Activated T-cell treated with anti-CD3 and anti-CD28 coated beads for 48 hours (primary cell): ENCODE measurements at regions not wholly inside any gene's neighbourhood (a gene's known extent, or its start where the extent isn't known, plus 50 kb on each side); places are given as distances from the start of the nearest gene placed in this dataset.

Experiments used
- DNase-seq: peaks from one replicate; pipeline ENCODE4 v3.0.0-alpha.2; 2020; ENCODE audit warnings: low read depth

DNA sequence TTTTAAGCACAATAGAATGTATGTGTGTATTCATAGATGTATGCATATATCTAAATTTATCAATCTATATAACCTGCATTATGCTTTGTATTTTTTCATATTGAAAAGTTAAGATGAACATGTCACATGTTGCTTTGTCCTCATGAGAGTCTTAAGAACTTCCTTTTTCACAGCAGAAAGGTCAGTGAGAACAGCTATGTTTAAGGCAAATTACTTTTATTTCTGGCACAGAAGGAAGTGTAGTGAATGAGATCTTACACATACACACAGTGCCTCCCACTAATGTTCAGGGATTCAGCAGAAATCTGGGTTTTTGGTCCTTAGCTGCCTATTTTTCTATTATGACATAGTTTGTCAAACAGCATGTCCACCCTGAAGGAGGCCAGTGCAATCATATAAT lies 134.8 kb downstream of the TMEM26 start:
- DNase-seq = no peak

DNA sequence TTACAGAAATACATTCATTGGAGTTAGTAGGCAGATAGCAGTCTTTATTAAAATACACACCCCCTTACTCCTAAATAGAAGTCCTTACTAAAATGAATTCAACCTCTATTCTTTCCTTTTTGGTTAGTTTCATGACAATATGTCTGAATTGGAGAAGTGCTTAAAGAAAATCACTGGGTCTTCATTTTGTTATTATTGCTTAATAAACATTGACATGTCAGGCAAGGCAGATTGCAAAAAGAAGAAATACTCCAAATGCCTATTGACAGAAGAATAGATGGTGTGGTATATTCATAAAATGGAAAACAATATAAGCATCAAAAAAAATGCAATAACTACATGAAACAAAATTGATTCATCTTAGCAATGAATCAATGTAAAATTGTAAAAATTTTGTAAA lies 135.5 kb downstream of the TMEM26 start:
- DNase-seq = no peak

DNA sequence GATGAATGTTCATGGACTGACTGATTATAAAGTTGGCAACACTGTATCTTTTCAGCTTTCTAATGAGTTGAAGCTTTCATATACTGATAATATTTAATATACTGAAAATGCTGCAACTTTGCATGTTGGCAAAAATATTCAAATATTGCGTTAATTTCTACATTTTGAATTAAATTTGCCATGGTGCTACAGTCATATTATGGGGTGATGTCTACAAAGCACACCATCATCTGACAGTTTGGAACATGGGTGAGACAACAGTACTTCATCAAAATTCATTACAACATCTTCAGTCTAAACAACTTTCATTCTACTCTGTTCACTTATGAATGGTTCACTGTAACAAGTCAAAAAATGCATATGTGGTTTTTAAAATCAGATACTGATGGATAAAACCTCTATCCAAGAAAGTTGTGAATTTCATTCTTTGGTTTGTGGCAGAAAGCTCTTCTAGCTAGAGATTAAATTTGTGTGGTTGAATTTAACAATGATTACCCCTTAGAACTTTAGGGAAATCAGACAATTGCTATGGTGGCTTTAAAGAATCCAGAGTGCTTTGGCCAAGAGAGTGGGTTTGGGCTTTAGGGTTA lies 136.4 kb downstream of the TMEM26 start:
- DNase-seq = no peak

DNA sequence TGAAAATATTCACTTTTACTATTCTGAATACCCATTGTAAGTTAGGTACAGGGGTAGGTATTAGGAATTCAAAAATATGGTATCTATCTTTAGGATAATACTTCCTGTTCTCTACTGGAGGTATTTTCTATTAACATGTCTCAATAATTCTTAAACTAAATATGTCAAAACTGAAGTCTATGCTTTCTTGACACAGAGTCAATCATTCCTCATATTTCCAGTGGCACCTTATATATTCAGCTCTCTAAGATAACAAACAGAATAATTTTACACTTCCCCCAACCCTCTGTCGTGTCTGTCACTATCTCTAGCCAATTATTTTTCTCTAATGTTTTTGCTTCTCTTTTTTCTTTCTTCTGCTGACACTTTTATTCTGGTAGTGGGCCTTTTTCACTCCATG lies 138.9 kb downstream of the TMEM26 start:
- no peak for DNase-seq

DNA sequence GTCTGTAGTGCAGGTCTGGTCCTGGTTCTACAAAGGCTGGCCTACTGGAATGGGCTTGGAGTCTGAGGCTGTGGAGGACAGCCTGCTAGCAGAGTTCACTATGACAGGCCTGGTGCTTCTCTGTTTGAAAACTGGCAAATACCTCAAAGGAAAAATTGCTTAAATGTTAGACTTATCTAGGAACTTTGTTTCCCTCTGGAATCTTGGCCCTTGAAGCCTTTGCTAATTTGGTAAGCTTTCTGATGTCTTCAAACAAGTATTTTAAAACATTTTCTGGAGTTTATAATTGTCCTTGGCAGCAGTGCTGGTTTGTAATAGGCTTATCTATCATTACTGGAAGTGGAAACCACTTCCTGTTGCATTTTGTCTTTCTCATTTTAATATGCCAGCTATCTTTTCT lies 139.7 kb downstream of the TMEM26 start:
- no peak for DNase-seq

DNA sequence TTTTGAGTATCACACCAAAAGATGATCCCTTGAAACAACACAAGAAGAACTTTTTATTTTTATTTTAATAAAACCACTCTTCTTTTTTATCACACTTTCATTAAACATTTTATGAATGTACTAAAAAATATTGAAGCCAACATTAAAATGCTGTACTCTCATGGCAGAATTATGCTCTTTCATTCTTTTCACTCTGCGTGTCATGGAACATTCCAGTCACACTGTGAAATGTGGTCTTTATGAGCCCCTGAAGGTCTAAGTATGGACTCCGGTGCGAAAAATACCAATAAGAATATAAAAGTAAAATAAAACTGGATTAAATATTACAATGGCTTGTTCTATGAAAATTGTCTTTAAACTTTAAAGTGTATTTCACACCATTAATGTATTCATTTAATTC lies 148.4 kb downstream of the TMEM26 start:
- DNase-seq = no peak

DNA sequence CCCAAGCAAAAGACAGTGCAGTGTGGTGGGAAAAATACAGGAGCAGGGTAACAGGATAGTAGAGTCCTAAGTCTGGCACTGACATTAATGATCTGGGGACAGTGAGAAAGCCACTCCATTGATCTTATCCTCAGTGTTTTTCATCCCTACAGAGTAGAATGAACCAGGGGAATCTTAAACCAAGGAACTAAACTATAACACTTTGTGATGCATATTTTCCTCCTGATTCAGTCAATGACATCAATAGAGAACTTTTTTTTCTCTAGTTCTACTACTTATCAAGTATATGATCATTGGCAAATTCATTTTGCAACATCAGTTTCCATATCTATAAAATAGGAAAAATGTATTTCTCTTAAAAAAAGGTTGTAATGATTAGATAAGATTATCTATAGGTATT lies 151.1 kb downstream of the TMEM26 start:
- no peak for DNase-seq

DNA sequence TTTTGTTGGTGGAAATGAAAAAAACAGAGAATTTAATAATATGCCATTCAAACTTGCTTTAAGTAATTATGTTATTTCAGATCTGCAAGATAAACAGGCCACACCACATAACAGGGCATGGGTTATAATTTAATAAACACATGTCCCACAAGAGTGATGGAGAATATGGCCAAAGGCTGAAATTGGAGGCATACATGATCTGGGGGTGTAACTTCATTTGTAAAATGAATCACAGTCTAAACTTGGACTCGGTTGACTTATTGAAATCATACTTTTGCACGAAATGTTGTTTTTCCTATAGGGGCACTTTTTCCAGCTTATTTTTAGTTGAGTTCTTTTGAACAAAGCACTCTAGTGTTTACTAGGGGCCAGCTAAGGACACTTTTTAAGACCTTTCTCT lies 151.6 kb downstream of the TMEM26 start:
- DNase-seq = no peak

DNA sequence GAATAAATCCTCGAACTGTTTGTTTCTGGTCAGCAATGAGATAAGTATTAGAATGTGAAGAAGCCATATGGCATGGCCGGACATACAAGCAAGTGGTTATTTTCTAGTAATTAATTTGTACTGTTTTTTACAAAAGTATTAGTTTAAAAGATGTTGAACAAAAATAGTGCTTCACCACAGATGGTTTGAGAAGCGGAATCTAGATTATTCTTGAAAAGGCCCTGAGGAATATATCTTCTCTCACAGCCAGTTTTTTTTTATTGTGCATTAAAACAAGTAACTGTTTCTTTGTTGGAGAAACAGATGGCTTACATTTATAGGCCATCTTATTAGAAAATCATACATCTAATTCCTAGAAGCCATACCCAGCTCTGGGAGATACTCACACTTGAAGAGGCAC lies 153.3 kb downstream of the TMEM26 start:
- no peak for DNase-seq

DNA sequence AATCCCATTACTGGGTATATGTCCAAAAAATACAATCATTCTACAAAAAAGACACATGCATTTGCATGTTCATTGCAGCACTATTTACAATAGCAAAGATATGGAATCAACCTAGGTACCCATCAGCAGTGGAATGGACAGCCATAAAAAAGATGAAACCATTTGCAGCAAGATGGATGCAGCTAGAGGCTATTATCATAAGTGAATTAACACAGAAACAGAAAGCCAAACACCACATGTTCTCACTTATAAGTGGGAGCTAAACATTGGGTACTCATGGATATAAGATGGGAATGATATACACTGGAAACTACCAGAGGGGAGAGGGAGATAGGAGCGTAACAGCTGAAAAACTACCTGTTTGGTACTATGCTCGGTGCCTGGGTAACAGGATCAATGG lies 154.0 kb downstream of the TMEM26 start:
- no peak for DNase-seq

DNA sequence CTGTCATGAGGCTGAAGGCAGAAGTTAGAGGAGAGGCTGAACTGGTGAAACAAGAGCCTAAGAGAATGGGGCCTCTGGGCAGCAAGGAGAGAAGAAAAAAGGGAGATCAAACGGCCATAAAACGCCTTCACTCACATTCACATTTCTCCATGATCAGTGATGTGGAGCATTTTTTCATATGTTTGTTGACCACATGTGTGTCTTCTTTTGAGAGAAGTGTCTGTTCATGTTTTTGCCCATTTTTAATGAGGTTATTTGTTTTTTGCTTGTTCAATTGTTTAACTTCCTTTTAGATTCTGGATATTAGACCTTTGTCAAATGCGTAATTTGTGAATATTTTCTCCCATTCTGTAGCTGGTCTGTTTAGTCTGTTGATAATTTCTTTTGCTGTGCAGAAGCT lies 155.0 kb downstream of the TMEM26 start:
- no peak for DNase-seq

DNA sequence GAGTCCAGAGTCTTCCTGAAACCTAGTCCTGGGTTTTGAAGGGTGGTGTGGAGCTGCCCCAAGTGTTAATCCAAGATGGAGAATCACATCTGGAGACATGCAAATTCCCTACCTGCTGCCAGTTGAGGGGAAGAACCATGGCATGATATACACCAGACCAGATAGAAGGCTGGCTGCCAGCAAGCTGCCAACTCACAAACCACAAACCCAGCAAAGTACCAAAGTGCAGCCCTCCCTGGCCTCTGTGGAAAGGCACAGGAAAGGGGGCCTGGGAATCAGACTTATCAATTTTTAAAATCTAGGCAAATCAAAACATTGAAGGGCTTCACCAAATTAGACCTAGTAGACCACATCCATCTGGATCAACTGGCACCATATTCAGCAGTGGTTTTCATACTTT lies 157.0 kb downstream of the TMEM26 start:
- no peak for DNase-seq

DNA sequence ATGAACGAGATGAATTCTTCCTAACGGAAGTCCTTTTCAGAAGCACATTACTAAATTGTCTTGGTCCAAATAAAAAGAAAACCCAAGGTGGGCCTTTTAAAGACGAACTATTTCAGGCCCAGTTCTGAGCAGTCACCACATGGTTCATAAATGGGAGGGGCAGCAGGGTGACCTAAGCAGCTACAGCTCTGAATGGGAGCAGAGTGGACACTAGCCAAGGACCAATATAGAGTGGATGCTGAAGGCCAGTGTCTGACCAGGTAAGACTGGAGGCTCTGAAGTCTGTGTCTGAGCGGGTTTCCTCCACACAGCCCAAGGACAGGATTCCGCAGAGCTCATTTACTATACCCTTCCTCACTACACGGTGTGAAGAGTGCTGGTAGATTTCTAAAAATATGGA lies 159.1 kb downstream of the TMEM26 start:
- DNase-seq = no peak

DNA sequence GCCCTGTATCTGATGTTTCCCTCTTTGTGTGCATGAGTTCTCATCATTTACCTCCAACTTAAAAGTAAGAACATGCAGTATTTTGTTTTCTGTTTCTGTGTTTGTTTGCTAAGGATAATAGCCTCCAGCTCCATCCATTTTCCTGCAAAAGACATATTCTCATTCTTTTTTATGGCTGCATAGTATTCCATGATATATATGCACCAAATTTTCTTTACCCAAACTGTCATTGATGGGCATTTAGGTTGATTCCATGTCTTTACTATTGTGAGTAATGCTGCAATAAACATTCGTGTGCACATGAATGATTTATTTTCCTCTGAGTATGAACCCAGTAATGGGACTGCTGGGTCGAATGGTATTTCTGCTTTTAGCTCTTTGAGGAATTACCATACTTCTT lies 163.4 kb downstream of the TMEM26 start:
- DNase-seq = no peak

DNA sequence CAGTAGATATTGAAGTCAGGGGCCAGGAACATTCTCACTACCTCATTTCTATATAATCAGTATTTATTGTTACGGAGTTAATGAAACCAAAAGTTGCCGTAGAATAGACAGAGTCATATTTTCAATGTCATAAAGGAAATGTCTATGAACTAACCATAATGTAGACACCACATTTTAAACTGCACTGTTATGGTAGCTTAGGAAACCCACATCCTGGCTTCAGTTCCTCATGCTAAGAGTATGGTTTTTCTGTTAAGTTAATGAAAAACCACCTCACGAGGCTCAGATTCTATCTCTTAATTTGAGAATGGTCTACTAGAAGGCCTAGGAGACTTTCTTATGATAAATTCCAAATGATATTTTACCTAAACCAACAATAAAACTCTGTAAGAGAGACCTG lies 166.5 kb downstream of the TMEM26 start:
- no peak for DNase-seq

DNA sequence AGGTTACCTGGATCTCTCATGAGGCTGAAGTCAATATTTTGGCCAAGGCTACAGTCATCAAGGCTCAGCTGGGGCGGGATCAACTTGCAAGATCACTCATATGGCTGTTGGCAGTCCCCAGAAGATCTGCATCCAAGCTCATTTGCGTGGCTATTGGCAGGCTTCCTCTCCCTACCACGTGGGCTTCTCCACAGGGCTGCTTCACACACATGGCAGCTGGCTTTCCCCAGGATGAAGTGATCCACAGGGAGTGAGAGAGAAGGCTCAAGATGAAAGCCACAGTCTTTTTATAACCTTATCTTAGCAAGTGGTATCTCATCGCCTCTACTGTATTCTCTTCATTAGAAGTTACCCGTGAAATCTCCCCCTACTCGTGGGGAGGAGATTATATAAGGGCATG lies 167.4 kb downstream of the TMEM26 start:
- DNase-seq = no peak

DNA sequence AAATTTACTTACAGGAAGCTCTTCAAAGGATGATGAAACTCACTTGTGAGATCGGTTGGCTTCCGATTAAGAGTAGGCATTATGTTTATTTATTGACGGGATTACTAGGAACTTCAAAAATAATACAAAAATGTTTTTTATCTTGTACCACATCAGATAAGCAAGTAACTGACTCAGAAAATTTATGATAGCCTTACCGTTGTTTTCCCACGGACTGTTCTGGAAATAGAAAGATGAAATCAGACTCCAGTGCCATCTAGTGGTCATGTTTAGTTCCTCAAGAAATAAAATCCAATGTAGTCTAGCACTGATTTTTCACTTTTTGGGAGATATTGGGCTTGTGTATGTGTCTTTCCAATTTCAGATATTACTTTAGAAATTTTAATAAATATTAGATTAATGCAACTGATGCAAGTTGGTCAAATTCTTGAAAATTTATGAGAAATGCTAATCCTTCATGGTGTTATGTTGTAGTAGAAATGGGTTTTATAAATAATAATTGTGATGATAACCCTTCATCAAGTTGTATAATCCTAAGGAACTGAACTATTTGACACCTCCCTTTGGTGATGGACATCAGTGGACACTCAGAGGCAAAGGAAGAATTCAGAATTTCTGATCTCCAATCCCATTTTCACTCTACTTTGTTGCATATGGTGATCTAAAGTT lies 168.8 kb downstream of the TMEM26 start:
- DNase-seq = no peak

DNA sequence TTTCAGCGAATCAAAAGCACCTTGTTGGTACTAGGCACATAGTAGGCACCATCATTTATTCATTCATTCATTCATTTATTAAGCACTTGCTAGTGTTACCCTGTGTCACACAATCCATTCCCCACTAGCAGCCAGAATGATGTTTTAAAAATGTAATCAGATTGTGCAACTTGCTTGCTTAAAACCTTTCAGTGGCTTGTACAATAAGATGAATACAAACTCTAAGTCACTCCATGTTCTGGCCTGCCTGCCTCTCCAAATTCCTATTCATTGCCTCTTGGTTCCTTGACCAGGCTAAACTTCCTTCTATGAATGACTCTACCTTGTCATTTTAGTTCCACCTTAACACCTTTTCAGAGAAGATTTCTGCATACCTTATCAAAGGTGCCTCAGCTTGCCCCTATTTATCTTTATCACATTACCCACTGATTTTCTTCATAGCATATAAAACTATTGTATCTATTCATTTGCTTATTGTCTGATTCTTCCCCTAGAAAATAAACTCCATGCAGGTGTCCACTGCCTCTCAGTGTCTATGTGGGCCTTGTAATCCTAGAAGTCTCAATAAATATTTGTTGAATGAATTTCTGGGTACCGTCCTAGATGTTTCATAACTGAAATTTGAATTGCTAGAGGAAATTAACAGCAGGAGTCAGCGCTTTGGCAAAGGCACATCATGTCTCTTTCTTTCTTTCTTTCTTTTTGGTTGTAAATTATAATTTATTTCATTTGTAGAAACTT lies 169.5 kb downstream of the TMEM26 start:
- no peak for DNase-seq

DNA sequence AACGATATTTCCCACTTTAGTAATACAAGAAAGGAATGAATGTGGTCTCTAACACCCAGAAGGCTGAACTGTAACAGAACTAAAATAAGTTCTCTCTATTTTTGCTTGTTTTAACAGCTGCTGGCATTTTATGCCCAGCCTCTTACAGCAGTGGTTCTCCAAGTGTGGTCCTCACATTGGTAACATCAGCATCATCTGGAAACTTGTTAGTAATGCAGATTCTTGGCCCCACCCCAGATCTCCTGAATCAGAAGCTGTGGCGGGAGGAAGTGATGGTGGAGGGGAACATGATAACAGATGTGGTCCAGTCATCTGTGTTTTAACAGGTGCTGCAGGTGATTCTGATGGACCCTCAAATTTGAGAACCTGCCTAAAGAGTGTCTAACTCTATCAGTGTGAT lies 170.1 kb downstream of the TMEM26 start:
- no peak for DNase-seq

DNA sequence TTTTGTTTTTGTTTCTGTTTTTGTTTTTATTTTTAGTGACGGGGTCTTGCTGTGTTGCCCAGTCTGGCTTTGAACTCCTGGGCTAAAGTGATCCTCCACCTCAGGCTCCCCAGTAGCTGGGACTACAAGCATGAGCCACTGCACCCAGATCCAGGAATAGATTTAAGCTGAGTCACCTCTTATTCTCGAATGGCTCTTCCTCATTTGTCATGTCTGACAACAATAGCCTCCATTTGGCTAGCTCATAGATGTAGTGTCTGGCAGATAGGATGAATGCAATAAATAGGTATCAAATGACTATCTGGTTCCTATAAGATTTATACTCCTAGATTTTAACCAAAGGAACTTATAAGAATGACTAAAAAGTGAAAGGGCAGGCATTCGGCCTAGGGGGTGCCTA lies 172.9 kb downstream of the TMEM26 start:
- DNase-seq = no peak

DNA sequence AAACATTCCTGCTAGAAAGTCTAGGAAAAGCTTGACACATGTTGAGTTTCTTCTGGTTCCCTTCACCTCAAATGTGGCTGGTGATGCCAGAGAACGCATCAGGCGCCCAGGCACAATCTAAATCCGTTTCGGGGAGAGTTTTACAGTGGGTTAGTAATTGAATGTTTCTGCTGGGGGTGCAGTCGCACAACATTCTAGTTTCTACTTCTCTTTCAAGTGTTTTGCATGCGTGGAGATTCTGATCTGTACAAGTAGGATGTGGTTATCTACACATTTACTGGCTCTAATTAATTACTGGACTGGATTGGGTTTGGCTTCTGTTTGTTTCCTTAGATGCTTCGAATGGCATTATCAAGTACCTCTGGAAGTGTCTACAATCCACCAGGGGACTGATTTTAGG lies 173.8 kb downstream of the TMEM26 start:
- no peak for DNase-seq

DNA sequence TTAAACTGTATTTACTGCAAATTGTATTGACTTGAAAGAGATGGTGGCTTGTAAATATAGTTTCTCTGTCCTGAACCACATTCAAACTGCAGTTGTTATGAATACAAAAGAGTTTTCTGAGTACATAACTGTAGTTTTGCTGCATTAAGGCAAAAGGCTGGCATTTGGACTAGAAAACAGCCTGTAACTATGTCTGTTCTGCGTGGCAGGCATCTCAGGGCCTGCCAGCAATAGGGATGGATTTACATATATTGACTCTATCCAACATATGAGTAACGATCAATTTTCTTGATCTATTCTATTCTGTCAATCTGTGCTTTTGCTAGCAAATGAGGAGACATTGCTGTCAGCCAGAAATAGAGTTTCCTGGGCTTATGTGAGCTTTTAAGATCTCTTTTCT lies 174.6 kb downstream of the TMEM26 start:
- DNase-seq = no peak

DNA sequence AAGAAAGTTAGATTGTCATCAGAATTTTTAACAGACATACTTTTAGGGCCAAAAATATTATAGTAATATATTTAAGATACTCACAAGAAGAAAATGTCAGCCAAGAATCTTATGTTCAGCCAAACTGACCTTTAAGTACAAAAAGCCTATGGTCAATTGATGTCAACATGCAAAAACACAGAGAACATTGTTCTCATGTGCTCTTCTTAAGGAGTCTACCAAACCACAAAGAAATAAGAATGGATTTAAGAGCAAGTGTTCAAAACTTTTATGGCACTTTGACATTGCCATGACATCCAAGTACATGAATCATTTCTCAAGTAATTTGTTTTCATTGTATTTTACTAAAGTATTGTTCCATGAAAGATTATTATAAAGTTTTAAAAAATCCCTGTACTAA lies 180.4 kb downstream of the TMEM26 start:
- DNase-seq = no peak
